ENCODE measurements at regions not wholly inside any gene's neighbourhood (a gene's known extent, or its start where the extent isn't known, plus 50 kb on each side); places are given as distances from the start of the nearest gene placed in this dataset.
"Not testable (repeated sequence)": the region's sequence is repeated elsewhere in the genome, so short reads cannot be mapped to it uniquely, and the experiment has no call there.

GRCh38 chr4:138113819-138114400 is 128.2 kb downstream of the SLC7A11 start:
- TF ChIP-seq CTCF (IDR thresholded peaks at IDR 0.05) = no peak
- no peak for ATAC-seq (ENCODE audit: low FRiP score)

GRCh38 chr4:138112890-138113289 is 129.3 kb downstream of the SLC7A11 start:
- DNase-seq (ENCODE audit: low spot score); ATAC-seq (ENCODE audit: low FRiP score): not testable (repeated sequence)

More at GRCh38 chr4:138113819-138114400, 128.2 kb downstream of the SLC7A11 start:
- no peak for DNase-seq (ENCODE audit: low spot score)

- no peak for TF ChIP-seq CTCF (IDR thresholded peaks at IDR 0.05)
- no peak for ATAC-seq (ENCODE audit: low FRiP score)
- DNase-seq (ENCODE audit: low spot score) = no peak
Observed at GRCh38 chr4:138112389-138112788, 129.8 kb downstream of the SLC7A11 start.

GRCh38 chr4:138111462-138112000 is 130.6 kb downstream of the SLC7A11 start:
- TF ChIP-seq CTCF (IDR thresholded peaks at IDR 0.05) = no peak
- no peak for ATAC-seq (ENCODE audit: low FRiP score)
- no peak for DNase-seq (ENCODE audit: low spot score)

GRCh38 chr4:138110815-138111214 is 131.3 kb downstream of the SLC7A11 start:
- no peak for ATAC-seq (ENCODE audit: low FRiP score)
- no peak for DNase-seq (ENCODE audit: low spot score)
- no peak for TF ChIP-seq CTCF (IDR thresholded peaks at IDR 0.05)

GRCh38 chr4:138107023-138107422 is 135.1 kb downstream of the SLC7A11 start:
- ATAC-seq (ENCODE audit: low FRiP score) = no peak
- DNase-seq (ENCODE audit: low spot score) = no peak
- TF ChIP-seq CTCF (IDR thresholded peaks at IDR 0.05) = no peak

- DNase-seq (ENCODE audit: low spot score) = no peak
- TF ChIP-seq CTCF (IDR thresholded peaks at IDR 0.05) = no peak
- no peak for ATAC-seq (ENCODE audit: low FRiP score)
Observed at GRCh38 chr4:138105331-138105730, 136.8 kb downstream of the SLC7A11 start.

Measured in omental fat pad (tissue), 3 donors.